K562 (cell line): ENCODE measurements at regions not wholly inside any gene's neighbourhood (a gene's known extent, or its start where the extent isn't known, plus 50 kb on each side); places are given as distances from the start of the nearest gene placed in this dataset.

ENCODE experiments used
- ATAC-seq: fragments of 200-7000 bp; cut with Tn5 transposase; 3 replicates; pipeline ENCODE4 v1.9.1; 2020; ENCODE audit warnings: moderate library complexity
- BruUV-seq: library from RNA; stranded (reverse); fragments of 400-500 nt; replicated peaks from 2 replicates; lab custom pipeline; 2021; lab: Mats Ljungman, UMichigan
- CTCF ChIA-PET: fragments of 300-600 bp; formaldehyde crosslinking; extraction: SDS; loops from one replicate; lab custom pipeline; 2021; ENCODE audit warnings: low intra/inter-chr PET ratio; lab: Yijun Ruan, JAX
- POLR2A ChIA-PET: fragments of 300-600, 350-650 bp; sonication (Branson Sonifier 250); formaldehyde crosslinking; extraction: SDS; loops from one replicate; lab custom pipeline; 2021; ENCODE audit warnings: antibody characterized with exemption, inconsistent platforms; lab: Yijun Ruan, JAX
- DNase-seq, 4 experiments: peaks; one replicate each; pipeline versions ENCODE4 v3.0.0 to v3.0.0-alpha.2; 2011 to 2018; ENCODE audit warnings: low spot score in 3 of 4, mixed read lengths in 3 of 4; ENCODE audit errors: extremely low read depth in 1 of 4
- FAIRE-seq: peaks from 2 replicates; lab custom pipeline; 2011; peaks lifted over from hg19 to GRCh38; lab: Jason Lieb, UNC
- H2AFZ ChIP-seq: 2 replicates; pipeline ENCODE4 v1.6.0; 2011; ENCODE audit warnings: low read depth, low read length, control low read depth, inconsistent platforms
- H3K27ac ChIP-seq: fragments of 200-600 bp; 3 replicates; pipeline ENCODE4 v1.8.0; 2011; ENCODE audit warnings: low read depth, mild to moderate bottlenecking, control low read depth, inconsistent platforms, low read length, moderate library complexity, mixed read lengths; ENCODE audit errors: extremely low read depth
- H3K27me3 ChIP-seq, 2 experiments: fragments of 300-600 bp in 1 of 2; 2 replicates in 1 of 2; 3 replicates in 1 of 2; pipeline versions ENCODE4 v1.6.0 to v1.8.0; 2011; ENCODE audit warnings: inconsistent platforms in 2 of 2, low read length in 2 of 2, mild to moderate bottlenecking in 1 of 2, mixed read lengths in 1 of 2, moderate library complexity in 1 of 2; ENCODE audit not compliant: control insufficient read depth in 2 of 2, insufficient read depth in 2 of 2
- H3K36me3 ChIP-seq: fragments of 300-600 bp; 3 replicates; pipeline ENCODE4 v1.8.0; 2011; ENCODE audit warnings: mild to moderate bottlenecking, low read length, inconsistent platforms; ENCODE audit not compliant: control insufficient read depth, insufficient read depth
- H3K4me1 ChIP-seq, 2 experiments: fragments of 200-600 bp in 1 of 2; replicated peaks in 1 of 2; 2 replicates in 1 of 2; 3 replicates in 1 of 2; pipeline versions ENCODE4 v1.5.1 to v1.8.0; 2011; ENCODE audit warnings: inconsistent platforms in 2 of 2, low read length in 2 of 2, mild to moderate bottlenecking in 1 of 2, mixed read lengths in 1 of 2, moderate library complexity in 1 of 2; ENCODE audit not compliant: control insufficient read depth in 2 of 2, insufficient read depth in 2 of 2
- H3K4me2 ChIP-seq: 2 replicates; pipeline ENCODE4 v1.6.1; 2011; ENCODE audit warnings: low read length, control low read depth, inconsistent platforms, mixed read lengths; ENCODE audit not compliant: insufficient read depth
- H3K4me3 ChIP-seq: fragments of 200-600 bp; sonication (generic), shearing (Covaris generic); 2 replicates; pipeline ENCODE4 v1.5.1; 2016; ENCODE audit warnings: control low read depth, inconsistent platforms
- H3K79me2 ChIP-seq: fragments of 200-600 bp; 3 replicates; pipeline ENCODE4 v1.8.0; 2011; ENCODE audit warnings: low read length, inconsistent platforms; ENCODE audit not compliant: control insufficient read depth, insufficient read depth
- H3K9ac ChIP-seq, 2 experiments: 2 replicates each; pipeline versions ENCODE4 v1.6.0 to v1.6.1; 2011; ENCODE audit warnings: low read depth in 2 of 2, low read length in 2 of 2, control low read depth in 1 of 2, inconsistent platforms in 1 of 2, mild to moderate bottlenecking in 1 of 2, mixed read lengths in 1 of 2; ENCODE audit not compliant: insufficient read depth in 1 of 2
- H3K9me1 ChIP-seq: one replicate; pipeline ENCODE4 v1.6.0; 2011; ENCODE audit warnings: inconsistent platforms, mild to moderate bottlenecking, low read length, moderate library complexity; ENCODE audit not compliant: control insufficient read depth, insufficient read depth
- H3K9me3 ChIP-seq: replicated peaks from 2 replicates; pipeline ENCODE4 v1.5.1; 2011; ENCODE audit warnings: low read depth, low read length, inconsistent platforms; ENCODE audit not compliant: control insufficient read depth, insufficient read depth
- H4K20me1 ChIP-seq: replicated peaks from 2 replicates; pipeline ENCODE4 v1.6.1; 2011; ENCODE audit warnings: low read length, inconsistent platforms, mixed read lengths; ENCODE audit not compliant: control insufficient read depth, insufficient read depth
- CC2D1A ChIP-seq: fragments of 450-650 bp; IDR thresholded peaks from 2 replicates; pipeline ENCODE4 v1.6.1; 2017; ENCODE audit warnings: mild to moderate bottlenecking
- CREB1 ChIP-seq, 2 experiments: sonication (generic) in 1 of 2; formaldehyde crosslinking in 1 of 2; IDR thresholded peaks; 2 replicates each; pipeline versions ENCODE4 v1.6.1 to v1.8.0; 2012 to 2022; ENCODE audit warnings: inconsistent platforms in 1 of 2, mild to moderate bottlenecking in 1 of 2, missing genetic modification reagents in 1 of 2, moderate library complexity in 1 of 2
- ELK1 ChIP-seq: sonication (generic); formaldehyde crosslinking; IDR thresholded peaks from 2 replicates; pipeline ENCODE4 v1.8.1; 2022; ENCODE audit warnings: missing genetic modification reagents
- FOXK2 ChIP-seq, 2 experiments: fragments of 450-650 bp; IDR thresholded peaks in 1 of 2; conservative IDR thresholded peaks in 1 of 2; 2 replicates each; pipeline ENCODE4 v1.6.1; 2016; ENCODE audit warnings: low read depth in 2 of 2, mild to moderate bottlenecking in 1 of 2
- KDM2B ChIP-seq: fragments of 250-450 bp; sonication (Bioruptor Pico); IDR thresholded peaks from 2 replicates; pipeline ENCODE4 v1.8.0; 2021; ENCODE audit warnings: mild to moderate bottlenecking, moderate library complexity
- KDM5B ChIP-seq: fragments of 200-600 bp; sonication (generic); IDR thresholded peaks from 2 replicates; pipeline ENCODE4 v1.6.1; 2012; ENCODE audit warnings: low read depth, mild to moderate bottlenecking, moderate library complexity, low read length, control low read depth, inconsistent platforms; ENCODE audit not compliant: insufficient replicate concordance
- MTA1 ChIP-seq: fragments of 450-650 bp; IDR thresholded peaks from 2 replicates; pipeline ENCODE4 v1.6.1; 2017; ENCODE audit warnings: borderline replicate concordance
- PTBP1 ChIP-seq: fragments of 200-400 bp; formaldehyde crosslinking; IDR thresholded peaks from 2 replicates; pipeline ENCODE4 v1.6.1; 2017; ENCODE audit warnings: low read depth, low read length
- SREBF1 ChIP-seq: fragments of 150-350 bp; IDR thresholded peaks from 2 replicates; pipeline ENCODE4 v1.6.1; 2014; ENCODE audit warnings: antibody characterized with exemption, low read depth, low read length, borderline replicate concordance
- TARDBP ChIP-seq: fragments of 450-650 bp; IDR thresholded peaks from 2 replicates; pipeline ENCODE4 v1.6.1; 2016
- TEAD1 ChIP-seq, 2 experiments: fragments of 450-650 bp in 1 of 2; sonication (generic) in 1 of 2; formaldehyde crosslinking; IDR thresholded peaks; 2 replicates each; pipeline versions ENCODE4 v1.4.0 to v1.8.0; 2020 to 2022; ENCODE audit warnings: mild to moderate bottlenecking in 2 of 2, missing genetic modification reagents in 1 of 2
- ZNF224 ChIP-seq: sonication (generic); formaldehyde crosslinking; IDR thresholded peaks from 2 replicates; pipeline ENCODE4 v1.8.0; 2022; ENCODE audit warnings: mild to moderate bottlenecking, missing genetic modification reagents
- ZNF740 ChIP-seq, 3 experiments: fragments of 200-800 bp in 1 of 3; sonication (Bioruptor generic) in 1 of 3; sonication (generic) in 1 of 3; formaldehyde crosslinking in 1 of 3; IDR thresholded peaks; 2 replicates each; pipeline versions ENCODE4 v1.6.1 to v1.8.0; 2016 to 2022; ENCODE audit warnings: mild to moderate bottlenecking in 2 of 3, missing compliant biosample characterization in 2 of 3, missing genetic modification characterization in 2 of 3, missing genetic modification reagents in 1 of 3
- in situ Hi-C: fragments of 300-500 bp; cut with MboI; formaldehyde crosslinking; loops from 4 replicates; pipeline ENCODE4 v1.15.0; 2018; ENCODE audit warnings: inconsistent platforms, mixed read lengths
- intact Hi-C: fragments of 100-400 bp; cut with micrococcal nuclease; formaldehyde crosslinking; loops from 2 replicates; pipeline ENCODE4 v1.14.2; 2022
- TF ChIP-seq, protein P1 (sequence below): fragments of 250-450 bp; sonication (Bioruptor Pico); IDR thresholded peaks from 2 replicates; pipeline ENCODE4 v1.4.0; 2020; ENCODE audit warnings: mild to moderate bottlenecking, moderate library complexity

DNA sequence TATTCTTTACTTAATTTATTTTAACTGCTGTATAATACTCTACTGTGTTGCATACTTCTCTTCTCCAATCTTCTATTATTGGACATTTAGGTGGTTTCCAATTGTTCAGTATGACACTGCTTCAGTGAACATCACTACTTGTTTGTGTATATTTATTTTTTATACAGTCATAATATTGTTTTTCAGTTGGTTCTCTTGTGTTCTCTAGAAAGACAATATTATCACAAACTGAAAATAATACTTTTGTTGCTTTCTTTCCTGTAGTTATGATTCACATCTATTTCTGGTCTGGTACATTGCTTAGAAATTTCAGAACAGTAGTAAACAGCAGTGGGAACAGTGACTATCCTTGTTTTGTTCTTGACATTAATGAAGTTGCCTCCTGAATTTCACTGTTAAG, 62.8 kb upstream of the GTSF1L start:
- Histone ChIP-seq H2AFZ (no peak overlapping the region), H3K4me2 (no peak overlapping the region), H3K4me1 (no peaks in the 10 kb centered on the region), H4K20me1 (no peaks in the 10 kb centered on the region)
- CTCF ChIA-PET = no interaction called here
- no peak for ATAC-seq
- POLR2A ChIA-PET = no interaction called here
- intact Hi-C loops = no loop called here
- TF ChIP-seq MTA1 (no peak), CC2D1A (no peak), PTBP1 (no peak), KDM5B (no peak), CREB1 (IDR thresholded peaks at IDR 0.05) (no peak), CREB1 (CRISPR knock-in tag; IDR thresholded peaks at IDR 0.05) (no peak), FOXK2 (conservative IDR thresholded peaks at IDR 0.05 in 1 of 2, IDR thresholded peaks at IDR 0.05 in 1 of 2; ENCODE audit: low read depth in 2 of 2) (no peak), SREBF1 (no peak), TEAD1 (CRISPR knock-in tag; IDR thresholded peaks at IDR 0.05) (no peak), KDM2B (CRISPR knock-in tag) (no peak), ELK1 (CRISPR knock-in tag) (no peak), ZNF224 (CRISPR knock-in tag) (no peak), ZNF740 (CRISPR knock-in tag; IDR thresholded peaks at IDR 0.05) (no peak), ZNF740 (tag; IDR thresholded peaks at IDR 0.05) (no peak), TARDBP (no peak)
- TF ChIP-seq, protein P1, sequence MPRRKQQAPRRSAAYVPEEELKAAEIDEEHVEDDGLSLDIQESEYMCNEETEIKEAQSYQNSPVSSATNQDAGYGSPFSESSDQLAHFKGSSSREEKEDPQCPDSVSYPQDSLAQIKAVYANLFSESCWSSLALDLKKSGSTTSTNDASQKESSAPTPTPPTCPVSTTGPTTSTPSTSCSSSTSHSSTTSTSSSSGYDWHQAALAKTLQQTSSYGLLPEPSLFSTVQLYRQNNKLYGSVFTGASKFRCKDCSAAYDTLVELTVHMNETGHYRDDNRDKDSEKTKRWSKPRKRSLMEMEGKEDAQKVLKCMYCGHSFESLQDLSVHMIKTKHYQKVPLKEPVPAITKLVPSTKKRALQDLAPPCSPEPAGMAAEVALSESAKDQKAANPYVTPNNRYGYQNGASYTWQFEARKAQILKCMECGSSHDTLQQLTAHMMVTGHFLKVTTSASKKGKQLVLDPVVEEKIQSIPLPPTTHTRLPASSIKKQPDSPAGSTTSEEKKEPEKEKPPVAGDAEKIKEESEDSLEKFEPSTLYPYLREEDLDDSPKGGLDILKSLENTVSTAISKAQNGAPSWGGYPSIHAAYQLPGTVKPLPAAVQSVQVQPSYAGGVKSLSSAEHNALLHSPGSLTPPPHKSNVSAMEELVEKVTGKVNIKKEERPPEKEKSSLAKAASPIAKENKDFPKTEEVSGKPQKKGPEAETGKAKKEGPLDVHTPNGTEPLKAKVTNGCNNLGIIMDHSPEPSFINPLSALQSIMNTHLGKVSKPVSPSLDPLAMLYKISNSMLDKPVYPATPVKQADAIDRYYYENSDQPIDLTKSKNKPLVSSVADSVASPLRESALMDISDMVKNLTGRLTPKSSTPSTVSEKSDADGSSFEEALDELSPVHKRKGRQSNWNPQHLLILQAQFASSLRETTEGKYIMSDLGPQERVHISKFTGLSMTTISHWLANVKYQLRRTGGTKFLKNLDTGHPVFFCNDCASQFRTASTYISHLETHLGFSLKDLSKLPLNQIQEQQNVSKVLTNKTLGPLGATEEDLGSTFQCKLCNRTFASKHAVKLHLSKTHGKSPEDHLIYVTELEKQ (CRISPR knock-in tag) = no peak
- TF ChIP-seq, all 486 proteins: peak for 0
- no peaks in the 10 kb centered on the region for H3K9me3 ChIP-seq
- no peak overlapping the region for H3K27ac ChIP-seq
- DNase-seq (no peak), FAIRE-seq (no peak)
- no peaks in the 10 kb centered on the region for H3K36me3 ChIP-seq
- H3K9ac ChIP-seq = no peak overlapping the region
- no TSS peak for BruUV-seq
- no peaks in the 10 kb centered on the region for H3K79me2 ChIP-seq
- H3K27me3 ChIP-seq = no peaks in the 10 kb centered on the region
- in situ Hi-C loops = no loop called here
- no peak overlapping the region for H3K4me3 ChIP-seq
- H3K9me1 ChIP-seq = no peaks in the 10 kb centered on the region
